ENCODE measurements at regions not wholly inside any gene's neighbourhood (a gene's known extent, or its start where the extent isn't known, plus 50 kb on each side); places are given as distances from the start of the nearest gene placed in this dataset.

DNA sequence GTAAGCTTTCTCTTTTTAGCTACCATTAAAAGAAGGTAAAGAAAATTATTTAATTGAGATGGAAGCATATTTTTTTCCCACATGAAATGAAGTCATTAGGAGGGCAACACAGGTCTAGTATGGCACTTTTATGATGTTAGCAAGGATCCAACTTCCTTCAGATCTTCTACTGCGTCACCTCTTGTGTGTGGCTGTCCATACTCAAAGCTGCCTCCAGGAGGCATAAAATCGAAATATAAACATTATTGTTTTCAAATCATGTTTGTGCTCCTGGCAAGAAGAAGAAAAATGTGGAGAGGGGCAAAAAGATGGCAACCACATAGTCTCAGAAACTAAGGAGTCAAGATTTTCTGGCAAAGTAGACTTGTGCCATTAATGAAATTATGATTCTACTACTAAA, 791.7 kb upstream of the EPHA6 start:
- TF ChIP-seq, protein P1, sequence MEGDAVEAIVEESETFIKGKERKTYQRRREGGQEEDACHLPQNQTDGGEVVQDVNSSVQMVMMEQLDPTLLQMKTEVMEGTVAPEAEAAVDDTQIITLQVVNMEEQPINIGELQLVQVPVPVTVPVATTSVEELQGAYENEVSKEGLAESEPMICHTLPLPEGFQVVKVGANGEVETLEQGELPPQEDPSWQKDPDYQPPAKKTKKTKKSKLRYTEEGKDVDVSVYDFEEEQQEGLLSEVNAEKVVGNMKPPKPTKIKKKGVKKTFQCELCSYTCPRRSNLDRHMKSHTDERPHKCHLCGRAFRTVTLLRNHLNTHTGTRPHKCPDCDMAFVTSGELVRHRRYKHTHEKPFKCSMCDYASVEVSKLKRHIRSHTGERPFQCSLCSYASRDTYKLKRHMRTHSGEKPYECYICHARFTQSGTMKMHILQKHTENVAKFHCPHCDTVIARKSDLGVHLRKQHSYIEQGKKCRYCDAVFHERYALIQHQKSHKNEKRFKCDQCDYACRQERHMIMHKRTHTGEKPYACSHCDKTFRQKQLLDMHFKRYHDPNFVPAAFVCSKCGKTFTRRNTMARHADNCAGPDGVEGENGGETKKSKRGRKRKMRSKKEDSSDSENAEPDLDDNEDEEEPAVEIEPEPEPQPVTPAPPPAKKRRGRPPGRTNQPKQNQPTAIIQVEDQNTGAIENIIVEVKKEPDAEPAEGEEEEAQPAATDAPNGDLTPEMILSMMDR (IDR thresholded peaks at IDR 0.05; ENCODE audit: control extremely low read depth, extremely low read depth) = no peak
- no peaks in the 10 kb centered on the region for H3K36me3 ChIP-seq (ENCODE audit: control insufficient read depth in 4 of 4, insufficient read depth in 4 of 4, low read length in 4 of 4)
- 70 to 80% methylated on average over 2 of the region's 2 CpGs for WGBS, 2 donors
- ATAC-seq (ENCODE audit: insufficient read depth, low FRiP score) (no peak), DNase-seq (no peak)
- H3K9ac ChIP-seq (ENCODE audit: insufficient read depth in 1 of 2, low read length in 2 of 2) = no peak overlapping the region
- H3K9me3 ChIP-seq (ENCODE audit: control insufficient read depth in 4 of 4, insufficient read depth in 3 of 4, low read length in 3 of 4) = no peaks in the 10 kb centered on the region
- no peaks in the 10 kb centered on the region for H3K27me3 ChIP-seq (ENCODE audit: control insufficient read depth in 3 of 3, insufficient read depth in 3 of 3, low read length in 2 of 3)
- no peak overlapping the region for H3K27ac ChIP-seq (ENCODE audit: low read depth in 1 of 2, low read length in 1 of 2)
- no peak overlapping the region for H3K4me3 ChIP-seq
- H3K4me1 ChIP-seq (ENCODE audit: control insufficient read depth in 5 of 5, insufficient read depth in 5 of 5, low read length in 5 of 5) = no peaks in the 10 kb centered on the region

DNA sequence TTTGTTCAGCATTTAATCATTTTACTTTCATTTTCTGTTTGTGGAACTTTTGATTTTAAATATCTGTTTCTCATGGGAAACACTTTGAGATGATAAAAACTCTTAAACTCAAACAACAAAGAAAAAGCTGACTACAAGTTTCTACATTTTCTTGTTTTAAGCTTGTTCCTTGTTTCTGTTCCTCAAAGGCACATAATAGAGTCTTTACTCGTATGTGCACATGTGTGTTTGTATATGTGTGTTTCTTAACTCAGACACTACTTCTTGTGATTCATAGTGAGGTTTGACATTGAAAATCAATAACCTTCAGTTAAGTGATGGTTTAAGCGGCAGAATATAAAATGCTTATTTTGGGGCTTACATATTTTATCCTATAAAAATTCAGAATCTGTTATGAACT, 786.7 kb upstream of the EPHA6 start:
- TF ChIP-seq, protein P1 (IDR thresholded peaks at IDR 0.05; ENCODE audit: control extremely low read depth, extremely low read depth) = no peak
- ATAC-seq (ENCODE audit: insufficient read depth, low FRiP score) (no peak), DNase-seq (no peak)
- Histone ChIP-seq H3K9ac (ENCODE audit: insufficient read depth in 1 of 2, low read length in 2 of 2) (no peak overlapping the region), H3K27ac (ENCODE audit: low read depth in 1 of 2, low read length in 1 of 2) (no peak overlapping the region), H3K9me3 (ENCODE audit: control insufficient read depth in 4 of 4, insufficient read depth in 3 of 4, low read length in 3 of 4) (no peaks in the 10 kb centered on the region), H3K27me3 (ENCODE audit: control insufficient read depth in 3 of 3, insufficient read depth in 3 of 3, low read length in 2 of 3) (no peaks in the 10 kb centered on the region), H3K4me1 (ENCODE audit: control insufficient read depth in 5 of 5, insufficient read depth in 5 of 5, low read length in 5 of 5) (no peaks in the 10 kb centered on the region), H3K36me3 (ENCODE audit: control insufficient read depth in 4 of 4, insufficient read depth in 4 of 4, low read length in 4 of 4) (no peaks in the 10 kb centered on the region), H3K4me3 (no peak overlapping the region)
- WGBS, 2 donors = 79 to 83% methylated on average over 2 of the region's 2 CpGs

DNA sequence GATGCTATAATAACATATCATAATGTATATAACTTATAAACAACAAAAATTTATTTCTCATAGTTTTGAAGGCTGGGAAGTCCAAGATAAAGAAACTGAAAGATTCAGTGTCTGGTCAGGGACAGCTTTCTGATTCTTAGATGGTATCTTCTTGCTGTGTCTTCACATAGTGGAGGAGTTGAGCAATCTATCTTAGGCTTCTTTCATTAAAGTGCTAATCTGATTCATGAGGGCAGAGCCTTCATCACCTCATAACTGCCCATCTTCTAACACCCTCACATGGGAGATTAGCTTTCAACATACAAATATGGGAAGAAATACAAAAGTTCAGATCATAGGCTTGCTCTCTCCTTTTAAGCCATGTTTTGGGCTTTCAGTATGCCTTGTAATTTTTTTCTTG, 774.8 kb upstream of the EPHA6 start:
- Histone ChIP-seq H3K9ac (ENCODE audit: insufficient read depth in 1 of 2, low read length in 2 of 2) (no peak overlapping the region), H3K27ac (ENCODE audit: low read depth in 1 of 2, low read length in 1 of 2) (no peak overlapping the region), H3K27me3 (ENCODE audit: control insufficient read depth in 3 of 3, insufficient read depth in 3 of 3, low read length in 2 of 3) (no peaks in the 10 kb centered on the region), H3K36me3 (ENCODE audit: control insufficient read depth in 4 of 4, insufficient read depth in 4 of 4, low read length in 4 of 4) (no peaks in the 10 kb centered on the region), H3K4me1 (ENCODE audit: control insufficient read depth in 5 of 5, insufficient read depth in 5 of 5, low read length in 5 of 5) (no peaks in the 10 kb centered on the region), H3K4me3 (no peak overlapping the region), H3K9me3 (ENCODE audit: control insufficient read depth in 4 of 4, insufficient read depth in 3 of 4, low read length in 3 of 4) (peaks cover 0 to under 1% (median 0%) of the 10 kb centered on the region in 4 donors)
- DNase-seq (no peak), ATAC-seq (ENCODE audit: insufficient read depth, low FRiP score) (no peak)
- TF ChIP-seq, protein P1 (IDR thresholded peaks at IDR 0.05; ENCODE audit: control extremely low read depth, extremely low read depth) = no peak

DNA sequence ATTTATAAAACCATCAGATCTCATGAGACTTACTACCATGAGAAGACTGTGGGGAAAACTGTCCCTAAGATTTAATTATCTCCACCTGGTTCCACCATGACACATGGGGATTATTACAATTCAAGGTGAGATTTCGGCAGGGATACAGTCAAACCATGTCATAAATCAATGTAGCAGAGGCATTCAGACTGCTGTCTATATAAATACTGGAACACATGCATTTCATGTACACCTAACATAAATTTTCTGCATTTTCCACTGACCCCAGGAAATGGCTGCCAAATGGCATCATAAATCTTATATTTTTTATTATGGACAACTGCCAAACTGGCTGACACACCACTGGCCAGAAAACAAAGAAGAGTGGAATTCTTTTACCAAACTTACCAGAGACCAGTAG, 755.1 kb upstream of the EPHA6 start:
- WGBS, 2 donors = 79 to 85% methylated on average over 1 of the region's 1 CpG
- H3K9me3 ChIP-seq (ENCODE audit: control insufficient read depth in 4 of 4, insufficient read depth in 3 of 4, low read length in 3 of 4) = no peaks in the 10 kb centered on the region
- no peaks in the 10 kb centered on the region for H3K27me3 ChIP-seq (ENCODE audit: control insufficient read depth in 3 of 3, insufficient read depth in 3 of 3, low read length in 2 of 3)
- H3K27ac ChIP-seq (ENCODE audit: low read depth in 1 of 2, low read length in 1 of 2) = no peak overlapping the region
- H3K36me3 ChIP-seq (ENCODE audit: control insufficient read depth in 4 of 4, insufficient read depth in 4 of 4, low read length in 4 of 4) = no peaks in the 10 kb centered on the region
- ATAC-seq (ENCODE audit: insufficient read depth, low FRiP score) (no peak), DNase-seq (no peak)
- H3K9ac ChIP-seq (ENCODE audit: insufficient read depth in 1 of 2, low read length in 2 of 2) = no peak overlapping the region
- no peak overlapping the region for H3K4me3 ChIP-seq
- TF ChIP-seq, protein P1 (IDR thresholded peaks at IDR 0.05; ENCODE audit: control extremely low read depth, extremely low read depth) = no peak
- H3K4me1 ChIP-seq (ENCODE audit: control insufficient read depth in 5 of 5, insufficient read depth in 5 of 5, low read length in 5 of 5) = no peaks in the 10 kb centered on the region
